ENCODE measurements at regions not wholly inside any gene's neighbourhood (a gene's known extent, or its start where the extent isn't known, plus 50 kb on each side); places are given as distances from the start of the nearest gene placed in this dataset.

DNA sequence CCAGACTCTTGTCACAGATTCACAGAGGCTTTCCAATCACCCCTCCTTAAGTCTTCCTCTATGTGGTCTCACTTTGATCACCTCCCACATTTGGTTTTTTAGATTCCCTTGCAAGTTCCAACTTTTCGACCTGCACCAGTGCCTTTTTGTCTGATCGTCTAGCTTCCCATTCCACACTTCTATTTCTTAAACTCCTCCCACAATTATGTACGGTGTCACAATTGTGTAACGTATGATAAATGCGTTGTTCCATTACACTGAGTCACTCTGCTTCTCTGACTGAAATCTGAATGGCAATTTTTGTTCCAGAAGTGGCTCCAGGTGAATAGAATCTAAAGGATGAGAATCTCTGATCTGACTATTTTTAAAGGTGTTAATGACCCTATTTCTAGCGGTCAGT, 320.1 kb downstream of the LMX1A start:
- Histone ChIP-seq H3K4me3 (no peak overlapping the region), H3K9me3 (no peaks in the 10 kb centered on the region), H3K4me1 (peaks cover 10% of the 10 kb centered on the region), H3K36me3 (no peaks in the 10 kb centered on the region), H3K27ac (no peak overlapping the region), H3K27me3 (no peaks in the 10 kb centered on the region)
- TF ChIP-seq POLR2AphosphoS5 (IDR thresholded peaks at IDR 0.05; ENCODE audit: insufficient read depth in 1 of 2, low read depth in 1 of 2) (peak in 1 of 2 donors; percentile 68), POLR2A (IDR thresholded peaks at IDR 0.05) (no peak)
- TF ChIP-seq, protein P1, sequence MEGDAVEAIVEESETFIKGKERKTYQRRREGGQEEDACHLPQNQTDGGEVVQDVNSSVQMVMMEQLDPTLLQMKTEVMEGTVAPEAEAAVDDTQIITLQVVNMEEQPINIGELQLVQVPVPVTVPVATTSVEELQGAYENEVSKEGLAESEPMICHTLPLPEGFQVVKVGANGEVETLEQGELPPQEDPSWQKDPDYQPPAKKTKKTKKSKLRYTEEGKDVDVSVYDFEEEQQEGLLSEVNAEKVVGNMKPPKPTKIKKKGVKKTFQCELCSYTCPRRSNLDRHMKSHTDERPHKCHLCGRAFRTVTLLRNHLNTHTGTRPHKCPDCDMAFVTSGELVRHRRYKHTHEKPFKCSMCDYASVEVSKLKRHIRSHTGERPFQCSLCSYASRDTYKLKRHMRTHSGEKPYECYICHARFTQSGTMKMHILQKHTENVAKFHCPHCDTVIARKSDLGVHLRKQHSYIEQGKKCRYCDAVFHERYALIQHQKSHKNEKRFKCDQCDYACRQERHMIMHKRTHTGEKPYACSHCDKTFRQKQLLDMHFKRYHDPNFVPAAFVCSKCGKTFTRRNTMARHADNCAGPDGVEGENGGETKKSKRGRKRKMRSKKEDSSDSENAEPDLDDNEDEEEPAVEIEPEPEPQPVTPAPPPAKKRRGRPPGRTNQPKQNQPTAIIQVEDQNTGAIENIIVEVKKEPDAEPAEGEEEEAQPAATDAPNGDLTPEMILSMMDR (IDR thresholded peaks at IDR 0.05): no peak
- DNase-seq (ENCODE audit: extremely low spot score in 2 of 2): no peak
- intact Hi-C loops (cut with DNase I): no loop called here

DNA sequence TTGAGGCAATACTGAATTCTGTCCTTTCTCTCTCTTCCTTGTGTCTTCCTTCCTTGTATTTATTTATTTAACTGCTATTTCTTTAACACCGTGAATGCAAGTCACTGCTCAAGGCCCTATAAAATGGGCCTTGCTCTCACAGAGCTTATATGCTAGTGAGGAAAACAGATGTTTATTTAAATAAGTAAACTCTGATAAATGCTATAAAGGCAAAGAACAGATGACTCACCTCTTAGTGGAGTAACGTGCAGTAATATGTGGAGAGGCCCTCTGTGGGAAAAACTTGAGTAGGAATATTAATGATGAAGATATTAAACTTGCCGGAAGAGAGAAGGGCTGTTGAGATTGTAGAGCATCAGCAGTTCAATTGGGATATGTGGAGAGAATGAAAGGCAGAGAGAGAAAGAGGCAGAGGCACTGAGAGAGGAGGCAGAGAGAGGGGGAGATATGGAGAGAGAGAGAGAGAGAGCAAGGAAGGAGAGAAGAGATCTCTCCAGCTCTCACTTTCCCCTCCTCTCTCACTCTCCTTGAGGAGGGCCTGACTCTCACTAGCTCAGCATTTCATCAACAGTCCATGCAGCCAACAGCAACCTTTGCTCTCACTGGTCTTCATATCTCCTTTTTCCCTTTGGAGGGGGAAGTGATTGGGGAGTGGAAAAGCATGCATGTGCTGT, 322.2 kb downstream of the LMX1A start:
- Histone ChIP-seq H3K4me1 (peaks cover 10% of the 10 kb centered on the region), H3K27ac (no peak overlapping the region), H3K36me3 (no peaks in the 10 kb centered on the region), H3K27me3 (no peaks in the 10 kb centered on the region), H3K4me3 (no peak overlapping the region), H3K9me3 (no peaks in the 10 kb centered on the region)
- intact Hi-C loops (cut with DNase I): no loop called here
- no peak for DNase-seq (ENCODE audit: extremely low spot score in 2 of 2)
- TF ChIP-seq, protein P1 (IDR thresholded peaks at IDR 0.05): no peak
- TF ChIP-seq POLR2A (IDR thresholded peaks at IDR 0.05) (no peak), POLR2AphosphoS5 (IDR thresholded peaks at IDR 0.05; ENCODE audit: insufficient read depth in 1 of 2, low read depth in 1 of 2) (no peak)

GRCh38 chr1:165031001-165031400, 325.5 kb downstream of the LMX1A start:
- Histone ChIP-seq H3K4me1 (peaks cover 10% of the 10 kb centered on the region), H3K36me3 (no peaks in the 10 kb centered on the region), H3K27ac (no peak overlapping the region), H3K27me3 (no peaks in the 10 kb centered on the region), H3K4me3 (no peak overlapping the region), H3K9me3 (no peaks in the 10 kb centered on the region)
- DNase-seq (ENCODE audit: extremely low spot score in 2 of 2): no peak
- TF ChIP-seq, protein P1 (IDR thresholded peaks at IDR 0.05): no peak
- no peak for TF ChIP-seq POLR2A (IDR thresholded peaks at IDR 0.05)
- TF ChIP-seq POLR2AphosphoS5 (IDR thresholded peaks at IDR 0.05; ENCODE audit: insufficient read depth in 1 of 2, low read depth in 1 of 2): no peak
- intact Hi-C loops (cut with DNase I): no loop called here

DNA sequence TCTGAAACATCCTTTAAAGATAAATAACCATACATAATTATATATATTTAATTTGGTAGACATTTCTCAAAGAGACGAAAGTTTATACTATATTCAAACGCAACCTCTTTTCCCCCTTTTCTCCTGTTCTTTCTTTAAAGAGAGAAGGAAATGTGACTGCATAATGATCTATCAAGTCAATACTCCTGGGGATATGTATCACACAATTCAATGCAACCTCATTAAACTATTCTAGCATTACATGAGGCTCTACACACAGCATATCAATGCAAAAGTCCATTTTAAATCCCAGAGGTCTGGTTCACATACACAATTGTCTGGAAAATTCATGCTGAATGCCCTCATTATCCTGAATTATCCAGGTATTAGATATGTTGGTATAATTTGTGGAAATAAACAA, 330.7 kb downstream of the LMX1A start:
- no peak for TF ChIP-seq POLR2A (IDR thresholded peaks at IDR 0.05)
- TF ChIP-seq POLR2AphosphoS5 (IDR thresholded peaks at IDR 0.05; ENCODE audit: insufficient read depth in 1 of 2, low read depth in 1 of 2): no peak
- intact Hi-C loops (cut with DNase I): no loop called here
- Histone ChIP-seq H3K27me3 (no peaks in the 10 kb centered on the region), H3K36me3 (no peaks in the 10 kb centered on the region), H3K9me3 (no peaks in the 10 kb centered on the region), H3K27ac (no peak overlapping the region), H3K4me3 (no peak overlapping the region), H3K4me1 (no peaks in the 10 kb centered on the region)
- no peak for DNase-seq (ENCODE audit: extremely low spot score in 2 of 2)

GRCh38 chr1:165014753-165015152, 341.8 kb downstream of the LMX1A start:
- intact Hi-C loops (cut with DNase I): no loop called here

More at GRCh38 chr1:165014753-165015152, 341.8 kb downstream of the LMX1A start:
- no peak for TF ChIP-seq POLR2A (IDR thresholded peaks at IDR 0.05)
- TF ChIP-seq, protein P1 (IDR thresholded peaks at IDR 0.05): no peak
- TF ChIP-seq POLR2AphosphoS5 (IDR thresholded peaks at IDR 0.05; ENCODE audit: insufficient read depth in 1 of 2, low read depth in 1 of 2): no peak
- Histone ChIP-seq H3K4me3 (no peak overlapping the region), H3K27me3 (no peaks in the 10 kb centered on the region), H3K4me1 (no peaks in the 10 kb centered on the region), H3K36me3 (no peaks in the 10 kb centered on the region), H3K9me3 (no peaks in the 10 kb centered on the region), H3K27ac (no peak overlapping the region)
- DNase-seq (ENCODE audit: extremely low spot score in 2 of 2): no peak
